ENCODE measurements at regions not wholly inside any gene's neighbourhood (a gene's known extent, or its start where the extent isn't known, plus 50 kb on each side); places are given as distances from the start of the nearest gene placed in this dataset.

GRCh38 chr16:56042416-56042815 is 148.9 kb upstream of the GNAO1 start:
- TF ChIP-seq CTCF (IDR thresholded peaks at IDR 0.05; ENCODE audit: poor library complexity, severe bottlenecking), result no peak
- no peak for TF ChIP-seq EP300 (conservative IDR thresholded peaks at IDR 0.05; ENCODE audit: poor library complexity, severe bottlenecking)
- no peak for TF ChIP-seq REST (IDR thresholded peaks at IDR 0.05; ENCODE audit: borderline replicate concordance)
- TF ChIP-seq POLR2AphosphoS5 (IDR thresholded peaks at IDR 0.05), result no peak
- no peak for TF ChIP-seq SMC3 (conservative IDR thresholded peaks at IDR 0.05; ENCODE audit: poor library complexity)

Measured in neural cell (in vitro differentiated cells).